ENCODE measurements at regions not wholly inside any gene's neighbourhood (a gene's known extent, or its start where the extent isn't known, plus 50 kb on each side); places are given as distances from the start of the nearest gene placed in this dataset.
"Not testable (repeated sequence)": the region's sequence is repeated elsewhere in the genome, so short reads cannot be mapped to it uniquely, and the experiment has no call there.

DNA sequence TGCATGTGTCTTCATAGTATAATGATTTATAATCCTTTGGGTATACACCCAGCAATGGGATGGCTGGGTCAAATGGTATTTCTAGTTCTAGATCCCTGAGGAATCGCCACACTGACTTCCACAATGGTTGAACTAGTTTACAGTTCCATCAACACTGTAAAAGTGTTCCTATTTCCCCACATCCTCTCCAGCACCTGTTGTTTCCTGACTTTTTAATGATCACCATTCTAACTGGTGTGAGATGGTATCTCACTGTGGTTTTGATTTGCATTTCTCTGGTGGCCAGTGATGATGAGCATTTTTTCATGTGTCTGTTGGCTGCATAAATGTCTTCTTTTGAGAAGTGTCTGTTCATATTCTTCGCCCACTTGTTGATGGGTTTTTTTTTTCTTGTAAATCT, 152.2 kb upstream of the NAMPT start:
- TF ChIP-seq, protein P1, sequence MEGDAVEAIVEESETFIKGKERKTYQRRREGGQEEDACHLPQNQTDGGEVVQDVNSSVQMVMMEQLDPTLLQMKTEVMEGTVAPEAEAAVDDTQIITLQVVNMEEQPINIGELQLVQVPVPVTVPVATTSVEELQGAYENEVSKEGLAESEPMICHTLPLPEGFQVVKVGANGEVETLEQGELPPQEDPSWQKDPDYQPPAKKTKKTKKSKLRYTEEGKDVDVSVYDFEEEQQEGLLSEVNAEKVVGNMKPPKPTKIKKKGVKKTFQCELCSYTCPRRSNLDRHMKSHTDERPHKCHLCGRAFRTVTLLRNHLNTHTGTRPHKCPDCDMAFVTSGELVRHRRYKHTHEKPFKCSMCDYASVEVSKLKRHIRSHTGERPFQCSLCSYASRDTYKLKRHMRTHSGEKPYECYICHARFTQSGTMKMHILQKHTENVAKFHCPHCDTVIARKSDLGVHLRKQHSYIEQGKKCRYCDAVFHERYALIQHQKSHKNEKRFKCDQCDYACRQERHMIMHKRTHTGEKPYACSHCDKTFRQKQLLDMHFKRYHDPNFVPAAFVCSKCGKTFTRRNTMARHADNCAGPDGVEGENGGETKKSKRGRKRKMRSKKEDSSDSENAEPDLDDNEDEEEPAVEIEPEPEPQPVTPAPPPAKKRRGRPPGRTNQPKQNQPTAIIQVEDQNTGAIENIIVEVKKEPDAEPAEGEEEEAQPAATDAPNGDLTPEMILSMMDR (conservative IDR thresholded peaks at IDR 0.05; ENCODE audit: low read depth, low read length) = not testable (repeated sequence)
- TF ChIP-seq EZH2 (IDR thresholded peaks at IDR 0.05; ENCODE audit: borderline replicate concordance, low read depth, low read length, poor library complexity, severe bottlenecking) = not testable (repeated sequence)

Measured in A673 (cell line).